Suprapubic skin (tissue), 3 donors: ENCODE measurements at regions not wholly inside any gene's neighbourhood (a gene's known extent, or its start where the extent isn't known, plus 50 kb on each side); places are given as distances from the start of the nearest gene placed in this dataset.
"Not testable (repeated sequence)": the region's sequence is repeated elsewhere in the genome, so short reads cannot be mapped to it uniquely, and the experiment has no call there.

Experiments used
- CTCF ChIP-seq, 2 donors: fragments of 200-600 bp in 1 of 2; fragments of 450-650 bp in 1 of 2; sonication (generic) in 1 of 2; IDR thresholded peaks; one replicate each; pipeline ENCODE4 v1.5.1; 2016 to 2019; ENCODE audit warnings: antibody characterized with exemption in 2 of 2, mild to moderate bottlenecking in 1 of 2, moderate library complexity in 1 of 2
- EP300 ChIP-seq: sonication (generic); formaldehyde crosslinking; IDR thresholded peaks from one replicate; pipeline ENCODE4 v1.6.1; 2017; ENCODE audit warnings: antibody characterized with exemption
- POLR2A ChIP-seq, 2 donors: fragments of 450-650 bp; IDR thresholded peaks; one replicate each; pipeline ENCODE4 v1.6.1; 2017; ENCODE audit warnings: antibody characterized with exemption in 2 of 2, mild to moderate bottlenecking in 2 of 2, moderate library complexity in 2 of 2

- not testable (repeated sequence) for TF ChIP-seq EP300; POLR2A (IDR thresholded peaks at IDR 0.05); CTCF (IDR thresholded peaks at IDR 0.05)
Measured at GRCh38 chr1:73183581-73183980, 901.2 kb upstream of the NEGR1 start.
